ENCODE measurements at regions not wholly inside any gene's neighbourhood (a gene's known extent, or its start where the extent isn't known, plus 50 kb on each side); places are given as distances from the start of the nearest gene placed in this dataset.
"Not testable (repeated sequence)": the region's sequence is repeated elsewhere in the genome, so short reads cannot be mapped to it uniquely, and the experiment has no call there.

GRCh38 chr6:140397106-140397505, 1022.7 kb upstream of the CITED2 start:
- no peak for DNase-seq (ENCODE audit: low read depth in 2 of 2)

GRCh38 chr6:140393665-140394540, 1019.5 kb upstream of the CITED2 start:
- no peak for DNase-seq (ENCODE audit: low read depth in 2 of 2)

GRCh38 chr6:140388815-140389214, 1014.4 kb upstream of the CITED2 start:
- DNase-seq (ENCODE audit: low read depth in 2 of 2), result no peak

GRCh38 chr6:140388192-140388802, 1013.8 kb upstream of the CITED2 start:
- DNase-seq (ENCODE audit: low read depth in 2 of 2), result no peak

- DNase-seq (ENCODE audit: low read depth in 2 of 2), result no peak
Observed at GRCh38 chr6:140385679-140386078, 1011.2 kb upstream of the CITED2 start.

- DNase-seq (ENCODE audit: low read depth in 2 of 2), result no peak
Observed at GRCh38 chr6:140382355-140382754, 1007.9 kb upstream of the CITED2 start.

GRCh38 chr6:140380427-140381218, 1006.2 kb upstream of the CITED2 start:
- no peak for DNase-seq (ENCODE audit: low read depth in 2 of 2)

GRCh38 chr6:140379919-140380318, 1005.5 kb upstream of the CITED2 start:
- no peak for DNase-seq (ENCODE audit: low read depth in 2 of 2)

- DNase-seq (ENCODE audit: low read depth in 2 of 2), result no peak
Observed at GRCh38 chr6:140376209-140376608, 1001.8 kb upstream of the CITED2 start.

GRCh38 chr6:140373728-140374127, 999.3 kb upstream of the CITED2 start:
- DNase-seq (ENCODE audit: low read depth in 2 of 2), result not testable (repeated sequence)

- DNase-seq (ENCODE audit: low read depth in 2 of 2), result no peak
Observed at GRCh38 chr6:140372064-140372463, 997.6 kb upstream of the CITED2 start.

GRCh38 chr6:140370976-140371870, 996.8 kb upstream of the CITED2 start:
- no peak for DNase-seq (ENCODE audit: low read depth in 2 of 2)

- DNase-seq (ENCODE audit: low read depth in 2 of 2), result no peak
Observed at GRCh38 chr6:140370441-140370840, 996.0 kb upstream of the CITED2 start.

- DNase-seq (ENCODE audit: low read depth in 2 of 2), result no peak
Observed at GRCh38 chr6:140366991-140367390, 992.5 kb upstream of the CITED2 start.

- no peak for DNase-seq (ENCODE audit: low read depth in 2 of 2)
Observed at GRCh38 chr6:140364916-140365315, 990.5 kb upstream of the CITED2 start.

GRCh38 chr6:140360651-140361050, 986.2 kb upstream of the CITED2 start:
- DNase-seq (ENCODE audit: low read depth in 2 of 2), result no peak

- no peak for DNase-seq (ENCODE audit: low read depth in 2 of 2)
Observed at GRCh38 chr6:140355476-140355875, 981.0 kb upstream of the CITED2 start.

GRCh38 chr6:140354296-140354695, 979.8 kb upstream of the CITED2 start:
- no peak for DNase-seq (ENCODE audit: low read depth in 2 of 2)

GRCh38 chr6:140353536-140353935, 979.1 kb upstream of the CITED2 start:
- DNase-seq (ENCODE audit: low read depth in 2 of 2), result no peak

- no peak for DNase-seq (ENCODE audit: low read depth in 2 of 2)
Observed at GRCh38 chr6:140346428-140346827, 972.0 kb upstream of the CITED2 start.

- no peak for DNase-seq (ENCODE audit: low read depth in 2 of 2)
Observed at GRCh38 chr6:140345935-140346334, 971.5 kb upstream of the CITED2 start.
